Esophagus squamous epithelium (tissue), 5 donors: ENCODE measurements at regions not wholly inside any gene's neighbourhood (a gene's known extent, or its start where the extent isn't known, plus 50 kb on each side); places are given as distances from the start of the nearest gene placed in this dataset.
"Not testable (repeated sequence)": the region's sequence is repeated elsewhere in the genome, so short reads cannot be mapped to it uniquely, and the experiment has no call there.

ENCODE experiments used
- DNase-seq: peaks from one replicate; lab custom pipeline; 2025; lab: John Stamatoyannopoulos, UW
- H3K27ac ChIP-seq, 4 donors: fragments of 200-600 bp; sonication (generic); one replicate each; pipeline ENCODE4 v1.5.1; 2016 to 2019; ENCODE audit warnings: mild to moderate bottlenecking in 1 of 4
- H3K27me3 ChIP-seq, 4 donors: fragments of 200-600 bp; sonication (generic); 1 replicate in 3 of 4; 2 replicates in 1 of 4; pipeline versions ENCODE4 v1.5.1 to v1.6.0; 2017 to 2021; ENCODE audit warnings: antibody characterized with exemption in 1 of 4
- H3K36me3 ChIP-seq, 3 donors: fragments of 200-600 bp; sonication (generic); one replicate each; pipeline ENCODE4 v1.5.1; 2016 to 2019
- H3K4me1 ChIP-seq, 3 donors: fragments of 200-600 bp; sonication (generic); one replicate each; pipeline ENCODE4 v1.5.1; 2017 to 2019
- H3K4me3 ChIP-seq, 4 donors: fragments of 200-600 bp; sonication (generic); 1 replicate in 3 of 4; 2 replicates in 1 of 4; pipeline ENCODE4 v1.5.1; 2016 to 2019; ENCODE audit warnings: mild to moderate bottlenecking in 2 of 4, moderate library complexity in 1 of 4
- H3K9me3 ChIP-seq, 3 donors: fragments of 200-600 bp; sonication (generic); one replicate each; pipeline ENCODE4 v1.5.1; 2016 to 2019
- POLR2A ChIP-seq, 4 donors: fragments of 450-650 bp; IDR thresholded peaks; one replicate each; pipeline ENCODE4 v1.6.1; 2017; ENCODE audit warnings: antibody characterized with exemption in 4 of 4, mild to moderate bottlenecking in 4 of 4, moderate library complexity in 3 of 4
- WGBS, 2 donors: methylation state at CpG; one replicate each; pipeline ENCODE4 v1.1.5; 2018; 5-methylcytosine and 5-hydroxymethylcytosine counted together
- intact Hi-C: fragments of 100-400 bp; cut with DNase I; formaldehyde crosslinking; loops from one replicate; pipeline ENCODE4 v1.15.0; 2022
- TF ChIP-seq, protein P1 (sequence below), 6 experiments: fragments of 450-650 bp in 4 of 6; fragments of 200-600 bp in 2 of 6; sonication (generic) in 2 of 6; IDR thresholded peaks; one replicate each; pipeline ENCODE4 v1.5.1; 2016 to 2019; ENCODE audit warnings: antibody characterized with exemption in 6 of 6, mild to moderate bottlenecking in 4 of 6, moderate library complexity in 4 of 6
- donor health status: DM: yes; HTN: yes; CAD: no.

DNA sequence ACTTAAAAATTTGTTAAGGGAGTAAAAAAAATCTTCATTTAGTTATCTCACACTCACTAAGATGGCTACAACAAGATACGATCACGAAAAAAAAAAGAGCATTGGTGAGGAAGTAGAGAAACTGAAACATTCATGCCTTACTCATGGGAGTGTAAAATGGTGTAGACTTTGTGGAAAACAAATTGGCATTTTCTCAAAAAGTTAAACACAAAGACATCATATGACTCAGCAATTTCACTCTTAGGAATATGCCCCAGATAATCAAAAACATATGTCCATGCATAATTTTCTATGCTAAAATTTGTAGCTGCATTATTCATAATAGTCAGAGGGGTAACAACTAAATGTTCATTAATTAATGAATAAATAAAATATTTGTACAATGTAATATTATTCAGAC, 120.9 kb upstream of the IRAK1BP1 start:
- no peak overlapping the region for H3K27ac ChIP-seq
- TF ChIP-seq, protein P1, sequence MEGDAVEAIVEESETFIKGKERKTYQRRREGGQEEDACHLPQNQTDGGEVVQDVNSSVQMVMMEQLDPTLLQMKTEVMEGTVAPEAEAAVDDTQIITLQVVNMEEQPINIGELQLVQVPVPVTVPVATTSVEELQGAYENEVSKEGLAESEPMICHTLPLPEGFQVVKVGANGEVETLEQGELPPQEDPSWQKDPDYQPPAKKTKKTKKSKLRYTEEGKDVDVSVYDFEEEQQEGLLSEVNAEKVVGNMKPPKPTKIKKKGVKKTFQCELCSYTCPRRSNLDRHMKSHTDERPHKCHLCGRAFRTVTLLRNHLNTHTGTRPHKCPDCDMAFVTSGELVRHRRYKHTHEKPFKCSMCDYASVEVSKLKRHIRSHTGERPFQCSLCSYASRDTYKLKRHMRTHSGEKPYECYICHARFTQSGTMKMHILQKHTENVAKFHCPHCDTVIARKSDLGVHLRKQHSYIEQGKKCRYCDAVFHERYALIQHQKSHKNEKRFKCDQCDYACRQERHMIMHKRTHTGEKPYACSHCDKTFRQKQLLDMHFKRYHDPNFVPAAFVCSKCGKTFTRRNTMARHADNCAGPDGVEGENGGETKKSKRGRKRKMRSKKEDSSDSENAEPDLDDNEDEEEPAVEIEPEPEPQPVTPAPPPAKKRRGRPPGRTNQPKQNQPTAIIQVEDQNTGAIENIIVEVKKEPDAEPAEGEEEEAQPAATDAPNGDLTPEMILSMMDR (IDR thresholded peaks at IDR 0.05), result no peak
- TF ChIP-seq POLR2A (IDR thresholded peaks at IDR 0.05), result no peak
- peaks cover 0 to 24% (median 10%) of the 10 kb centered on the region in 3 donors for H3K9me3 ChIP-seq
- intact Hi-C loops, result no loop called here
- 68 to 73% methylated on average over 2 of the region's 2 CpGs for WGBS, 2 donors
- H3K36me3 ChIP-seq, result no peaks in the 10 kb centered on the region
- no peak for DNase-seq
- H3K27me3 ChIP-seq, result no peaks in the 10 kb centered on the region
- H3K4me1 ChIP-seq, result peaks cover 0 to 14% (median 0%) of the 10 kb centered on the region in 3 donors
- H3K4me3 ChIP-seq, result no peak overlapping the region

DNA sequence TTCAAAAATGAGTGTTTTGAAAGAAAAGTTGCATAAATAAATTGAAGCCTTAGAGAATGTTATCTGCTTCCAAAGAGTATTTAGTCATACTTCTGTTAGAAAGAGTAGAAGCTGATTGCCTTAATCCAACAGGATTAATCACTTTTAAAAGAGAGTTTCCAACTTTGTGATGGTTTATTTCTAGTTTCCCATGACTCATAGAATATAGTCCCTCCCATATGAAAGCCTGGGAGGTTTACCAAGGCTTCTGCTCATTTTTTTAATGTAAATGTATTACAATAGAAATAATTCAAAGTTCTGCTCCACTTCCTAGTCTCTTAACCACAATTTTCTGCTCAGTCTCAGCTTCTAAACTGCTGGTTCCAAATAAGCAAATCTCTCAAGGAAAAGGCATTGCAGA, 118.0 kb upstream of the IRAK1BP1 start:
- intact Hi-C loops, result no loop called here
- no peak for DNase-seq
- Histone ChIP-seq H3K9me3 (peaks cover 0 to 21% (median 10%) of the 10 kb centered on the region in 3 donors), H3K36me3 (no peaks in the 10 kb centered on the region), H3K27ac (peak overlapping the region in 1 of 4 donors; percentile 8), H3K4me3 (no peak overlapping the region), H3K27me3 (no peaks in the 10 kb centered on the region), H3K4me1 (peaks cover 0 to 14% (median 0%) of the 10 kb centered on the region in 3 donors)
- no peak for TF ChIP-seq POLR2A (IDR thresholded peaks at IDR 0.05)
- TF ChIP-seq, protein P1 (IDR thresholded peaks at IDR 0.05), result no peak

DNA sequence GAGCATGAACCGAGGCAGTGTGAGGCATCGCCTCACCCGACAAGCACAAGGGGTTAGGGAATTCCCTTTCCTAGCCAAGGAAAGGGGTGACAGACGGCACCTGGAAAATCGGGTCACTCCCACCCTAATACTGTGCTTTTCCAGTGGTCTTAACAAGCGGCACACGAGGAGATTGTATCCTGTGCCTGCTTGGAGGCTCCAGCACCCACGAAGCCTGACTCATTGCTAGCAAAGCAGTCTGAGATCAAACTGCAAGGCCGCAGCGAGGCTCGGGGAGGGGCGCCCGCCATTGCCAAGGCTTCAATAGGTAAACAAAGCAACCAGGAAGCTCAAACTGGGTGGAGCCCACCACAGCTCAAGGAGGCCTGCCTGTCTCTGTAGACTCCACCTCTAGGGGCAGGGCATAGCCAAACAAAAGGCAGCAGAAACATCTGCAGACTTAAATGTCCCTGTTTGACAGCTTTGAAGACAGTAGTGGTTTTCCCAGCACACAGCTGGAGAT, 109.0 kb upstream of the IRAK1BP1 start:
- H3K27ac ChIP-seq, H3K4me1 ChIP-seq, intact Hi-C loops, H3K27me3 ChIP-seq, H3K4me3 ChIP-seq, H3K9me3 ChIP-seq, H3K36me3 ChIP-seq, DNase-seq: not testable (repeated sequence)
- WGBS, 2 donors, result 78 to 93% methylated on average over 3 to 5 of the region's 13 CpGs

- intact Hi-C loops, result no loop called here
- no peaks in the 10 kb centered on the region for H3K4me1 ChIP-seq
- H3K36me3 ChIP-seq, result no peaks in the 10 kb centered on the region
- H3K9me3 ChIP-seq, result no peaks in the 10 kb centered on the region
- no peak overlapping the region for H3K4me3 ChIP-seq
- no peak overlapping the region for H3K27ac ChIP-seq
- TF ChIP-seq, protein P1 (IDR thresholded peaks at IDR 0.05), result no peak
- TF ChIP-seq POLR2A (IDR thresholded peaks at IDR 0.05), result no peak
- H3K27me3 ChIP-seq, result no peaks in the 10 kb centered on the region
- no peak for DNase-seq
Measured at GRCh38 chr6:78768271-78768670, 99.1 kb upstream of the IRAK1BP1 start.

- intact Hi-C loops, result no loop called here
- TF ChIP-seq POLR2A (IDR thresholded peaks at IDR 0.05), result no peak
- TF ChIP-seq, protein P1 (IDR thresholded peaks at IDR 0.05), result peak in 1 of 6 experiments; percentile 20
- 57 to 60% methylated on average over 5 of the region's 5 CpGs for WGBS, 2 donors
- Histone ChIP-seq H3K27me3 (no peaks in the 10 kb centered on the region), H3K27ac (no peak overlapping the region), H3K4me1 (no peaks in the 10 kb centered on the region), H3K36me3 (no peaks in the 10 kb centered on the region), H3K4me3 (no peak overlapping the region), H3K9me3 (no peaks in the 10 kb centered on the region)
- no peak for DNase-seq
Measured at GRCh38 chr6:78770765-78771164, 96.6 kb upstream of the IRAK1BP1 start.

GRCh38 chr6:78771586-78771985, 95.8 kb upstream of the IRAK1BP1 start:
- Histone ChIP-seq H3K9me3 (no peaks in the 10 kb centered on the region), H3K4me3 (no peak overlapping the region), H3K36me3 (no peaks in the 10 kb centered on the region), H3K4me1 (no peaks in the 10 kb centered on the region), H3K27ac (no peak overlapping the region), H3K27me3 (no peaks in the 10 kb centered on the region)
- intact Hi-C loops, result no loop called here
- TF ChIP-seq POLR2A (IDR thresholded peaks at IDR 0.05), result no peak
- TF ChIP-seq, protein P1 (IDR thresholded peaks at IDR 0.05), result no peak
- no peak for DNase-seq
